ENCODE measurements at regions not wholly inside any gene's neighbourhood (a gene's known extent, or its start where the extent isn't known, plus 50 kb on each side); places are given as distances from the start of the nearest gene placed in this dataset.

DNA sequence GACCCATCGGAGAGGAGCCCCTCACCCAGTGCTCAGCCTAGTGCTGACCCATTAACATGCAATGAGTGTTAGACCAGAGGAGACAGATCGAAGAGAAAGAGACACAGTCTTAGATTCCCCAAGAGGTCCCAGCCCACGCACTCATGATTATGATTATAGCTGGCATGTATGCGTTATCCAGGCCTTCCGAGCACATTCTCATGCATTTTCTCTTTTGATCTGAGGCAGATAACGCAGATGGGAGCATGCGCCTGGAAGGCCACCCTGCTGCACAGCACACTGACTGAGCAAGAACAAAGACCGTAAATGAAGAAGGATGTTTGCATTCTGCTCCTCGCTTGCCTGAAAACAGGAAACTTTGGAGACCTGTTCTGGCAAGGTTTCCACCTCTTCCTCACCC is 232.7 kb downstream of the SOX9 start:
- TF ChIP-seq CTCF (IDR thresholded peaks at IDR 0.05; ENCODE audit: low read length) = no peak
- no peak for TF ChIP-seq EZH2 (optimal IDR thresholded peaks at IDR 0.05; ENCODE audit: low read depth, low read length)
- no peak for TF ChIP-seq EZH2phosphoT487 (IDR thresholded peaks at IDR 0.05; ENCODE audit: low read length)
